ENCODE measurements at regions not wholly inside any gene's neighbourhood (a gene's known extent, or its start where the extent isn't known, plus 50 kb on each side); places are given as distances from the start of the nearest gene placed in this dataset.
"Not testable (repeated sequence)": the region's sequence is repeated elsewhere in the genome, so short reads cannot be mapped to it uniquely, and the experiment has no call there.

DNA sequence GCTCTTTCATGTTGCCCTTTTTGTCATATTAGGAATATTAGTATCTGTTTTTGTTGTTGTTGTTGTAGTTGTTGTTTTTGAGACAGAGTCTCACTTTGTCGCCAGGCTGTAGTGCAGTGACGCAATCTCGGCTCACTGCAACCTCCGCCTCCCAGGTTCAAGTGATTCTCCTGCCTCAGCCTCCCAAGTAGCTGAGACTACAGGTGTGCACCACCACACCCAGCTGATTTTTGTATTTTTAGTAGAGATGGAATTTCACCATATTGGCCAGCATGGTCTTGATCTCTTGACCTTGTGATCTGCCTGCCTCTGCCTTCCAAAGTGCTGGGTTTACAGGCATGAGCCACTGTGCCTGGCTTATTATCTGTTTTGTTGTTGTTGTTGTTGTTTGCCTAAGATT, 69.7 kb upstream of the CCN2 start:
- ATAC-seq; H3K27me3 ChIP-seq (ENCODE audit: control insufficient read depth in 1 of 2, insufficient read depth in 2 of 2, low read length in 2 of 2); H4K20me1 ChIP-seq (ENCODE audit: insufficient read depth, low read length); H2AFZ ChIP-seq (ENCODE audit: low read length); CTCF ChIA-PET (ENCODE audit: low intra/inter-chr PET ratio, low total read pairs); BruUV-seq (replicated peaks); FAIRE-seq; H3K36me3 ChIP-seq (replicated peaks in 1 of 2; ENCODE audit: control insufficient read depth in 1 of 2, insufficient read depth in 2 of 2, low read length in 2 of 2); H3K9me3 ChIP-seq (ENCODE audit: low read length); H3K4me3 ChIP-seq (replicated peaks in 1 of 3; ENCODE audit: insufficient read depth in 1 of 3, low read depth in 2 of 3, low read length in 3 of 3); DNase-seq (ENCODE audit: low spot score); H3K79me2 ChIP-seq (ENCODE audit: insufficient read depth, low read length); TF ChIP-seq NR2F6 (IDR thresholded peaks at IDR 0.05): not testable (repeated sequence)
- peak overlapping the region; percentile 31; the same call in 1 of the 2 replicates for H3K9ac ChIP-seq (ENCODE audit: insufficient read depth, low read depth, low read length)
- peak overlapping the region; percentile 56; the same call in 1 of the 2 replicates for H3K4me2 ChIP-seq (ENCODE audit: low read depth, low read length)
- H3K4me1 ChIP-seq (ENCODE audit: insufficient read depth, low read length), result peaks cover 49% of the 10 kb centered on the region
- H3K27ac ChIP-seq (ENCODE audit: extremely low read length, insufficient read depth, low read length), result peak overlapping the region; percentile 80
- in situ Hi-C loops (cut with HindIII; ENCODE audit: extremely low pct_ligation_motif_present, low pct_unique_long_range_greater_than_20kb) (loop anchor here (5.0 kb wide), 2 partner anchors 39 to 69 kb away; partner anchors contain the start of gene CCN2), intact Hi-C loops (cut with micrococcal nuclease; ENCODE audit: unreplicated experiment) (loop anchor here (5.0 kb wide), 2 partner anchors 84 to 141 kb away; no protein-coding TSS in a partner anchor)
- POLR2A ChIA-PET, result interaction anchor here (1.0 to 3.6 kb wide), 7 partner anchors 9 to 74 kb away, joined by 3 to 55 read pairs (median 8); partner anchors contain the start of gene CCN2
- over 99% methylated on average over 4 of the region's 4 CpGs for WGBS (ENCODE audit: low lambda C conversion rate)
- TF ChIP-seq RCOR2 (CRISPR knock-in tag; IDR thresholded peaks at IDR 0.05) (peak; percentile 55; the same call in 1 of the 2 replicates), ZMYM2 (CRISPR knock-in tag; IDR thresholded peaks at IDR 0.05) (0 out of 2 replicates have a peak, but pooled peaks have one; percentile 58), NR2F6 (CRISPR knock-in tag; IDR thresholded peaks at IDR 0.05) (peak; percentile 15; the same call in 1 of the 2 replicates), ADNP (CRISPR knock-in tag; IDR thresholded peaks at IDR 0.05) (0 out of 2 replicates have a peak, but pooled peaks have one; percentile 51), ZNF644 (CRISPR knock-in tag; IDR thresholded peaks at IDR 0.05; ENCODE audit: low read depth) (0 out of 2 replicates have a peak, but pooled peaks have one; percentile 7), ZNF816 (CRISPR knock-in tag; IDR thresholded peaks at IDR 0.05; ENCODE audit: borderline replicate concordance) (0 out of 2 replicates have a peak, but pooled peaks have one; percentile 33), CEBPB (IDR thresholded peaks at IDR 0.05; ENCODE audit: borderline replicate concordance, low read depth, low read length) (peak; percentile 16; the same call in 1 of the 2 replicates), POGZ (CRISPR knock-in tag; IDR thresholded peaks at IDR 0.05) (peak; percentile 39; the same call in 1 of the 2 replicates), SALL1 (CRISPR knock-in tag; IDR thresholded peaks at IDR 0.05) (peak; percentile 46), ZNF558 (CRISPR knock-in tag; IDR thresholded peaks at IDR 0.05; ENCODE audit: borderline replicate concordance) (0 out of 2 replicates have a peak, but pooled peaks have one; percentile 4)
- TF ChIP-seq, protein P1, sequence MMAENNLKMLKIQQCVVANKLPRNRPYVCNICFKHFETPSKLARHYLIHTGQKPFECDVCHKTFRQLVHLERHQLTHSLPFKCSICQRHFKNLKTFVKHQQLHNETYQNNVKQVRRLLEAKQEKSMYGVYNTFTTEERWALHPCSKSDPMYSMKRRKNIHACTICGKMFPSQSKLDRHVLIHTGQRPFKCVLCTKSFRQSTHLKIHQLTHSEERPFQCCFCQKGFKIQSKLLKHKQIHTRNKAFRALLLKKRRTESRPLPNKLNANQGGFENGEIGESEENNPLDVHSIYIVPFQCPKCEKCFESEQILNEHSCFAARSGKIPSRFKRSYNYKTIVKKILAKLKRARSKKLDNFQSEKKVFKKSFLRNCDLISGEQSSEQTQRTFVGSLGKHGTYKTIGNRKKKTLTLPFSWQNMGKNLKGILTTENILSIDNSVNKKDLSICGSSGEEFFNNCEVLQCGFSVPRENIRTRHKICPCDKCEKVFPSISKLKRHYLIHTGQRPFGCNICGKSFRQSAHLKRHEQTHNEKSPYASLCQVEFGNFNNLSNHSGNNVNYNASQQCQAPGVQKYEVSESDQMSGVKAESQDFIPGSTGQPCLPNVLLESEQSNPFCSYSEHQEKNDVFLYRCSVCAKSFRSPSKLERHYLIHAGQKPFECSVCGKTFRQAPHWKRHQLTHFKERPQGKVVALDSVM (CRISPR knock-in tag; IDR thresholded peaks at IDR 0.05), result peak; percentile 58; the same call in 1 of the 2 replicates
- TF ChIP-seq, protein P2, sequence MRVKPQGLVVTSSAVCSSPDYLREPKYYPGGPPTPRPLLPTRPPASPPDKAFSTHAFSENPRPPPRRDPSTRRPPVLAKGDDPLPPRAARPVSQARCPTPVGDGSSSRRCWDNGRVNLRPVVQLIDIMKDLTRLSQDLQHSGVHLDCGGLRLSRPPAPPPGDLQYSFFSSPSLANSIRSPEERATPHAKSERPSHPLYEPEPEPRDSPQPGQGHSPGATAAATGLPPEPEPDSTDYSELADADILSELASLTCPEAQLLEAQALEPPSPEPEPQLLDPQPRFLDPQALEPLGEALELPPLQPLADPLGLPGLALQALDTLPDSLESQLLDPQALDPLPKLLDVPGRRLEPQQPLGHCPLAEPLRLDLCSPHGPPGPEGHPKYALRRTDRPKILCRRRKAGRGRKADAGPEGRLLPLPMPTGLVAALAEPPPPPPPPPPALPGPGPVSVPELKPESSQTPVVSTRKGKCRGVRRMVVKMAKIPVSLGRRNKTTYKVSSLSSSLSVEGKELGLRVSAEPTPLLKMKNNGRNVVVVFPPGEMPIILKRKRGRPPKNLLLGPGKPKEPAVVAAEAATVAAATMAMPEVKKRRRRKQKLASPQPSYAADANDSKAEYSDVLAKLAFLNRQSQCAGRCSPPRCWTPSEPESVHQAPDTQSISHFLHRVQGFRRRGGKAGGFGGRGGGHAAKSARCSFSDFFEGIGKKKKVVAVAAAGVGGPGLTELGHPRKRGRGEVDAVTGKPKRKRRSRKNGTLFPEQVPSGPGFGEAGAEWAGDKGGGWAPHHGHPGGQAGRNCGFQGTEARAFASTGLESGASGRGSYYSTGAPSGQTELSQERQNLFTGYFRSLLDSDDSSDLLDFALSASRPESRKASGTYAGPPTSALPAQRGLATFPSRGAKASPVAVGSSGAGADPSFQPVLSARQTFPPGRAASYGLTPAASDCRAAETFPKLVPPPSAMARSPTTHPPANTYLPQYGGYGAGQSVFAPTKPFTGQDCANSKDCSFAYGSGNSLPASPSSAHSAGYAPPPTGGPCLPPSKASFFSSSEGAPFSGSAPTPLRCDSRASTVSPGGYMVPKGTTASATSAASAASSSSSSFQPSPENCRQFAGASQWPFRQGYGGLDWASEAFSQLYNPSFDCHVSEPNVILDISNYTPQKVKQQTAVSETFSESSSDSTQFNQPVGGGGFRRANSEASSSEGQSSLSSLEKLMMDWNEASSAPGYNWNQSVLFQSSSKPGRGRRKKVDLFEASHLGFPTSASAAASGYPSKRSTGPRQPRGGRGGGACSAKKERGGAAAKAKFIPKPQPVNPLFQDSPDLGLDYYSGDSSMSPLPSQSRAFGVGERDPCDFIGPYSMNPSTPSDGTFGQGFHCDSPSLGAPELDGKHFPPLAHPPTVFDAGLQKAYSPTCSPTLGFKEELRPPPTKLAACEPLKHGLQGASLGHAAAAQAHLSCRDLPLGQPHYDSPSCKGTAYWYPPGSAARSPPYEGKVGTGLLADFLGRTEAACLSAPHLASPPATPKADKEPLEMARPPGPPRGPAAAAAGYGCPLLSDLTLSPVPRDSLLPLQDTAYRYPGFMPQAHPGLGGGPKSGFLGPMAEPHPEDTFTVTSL (CRISPR knock-in tag; IDR thresholded peaks at IDR 0.05; ENCODE audit: borderline replicate concordance), result 0 out of 2 replicates have a peak, but pooled peaks have one; percentile 33
- TF ChIP-seq, protein P3, sequence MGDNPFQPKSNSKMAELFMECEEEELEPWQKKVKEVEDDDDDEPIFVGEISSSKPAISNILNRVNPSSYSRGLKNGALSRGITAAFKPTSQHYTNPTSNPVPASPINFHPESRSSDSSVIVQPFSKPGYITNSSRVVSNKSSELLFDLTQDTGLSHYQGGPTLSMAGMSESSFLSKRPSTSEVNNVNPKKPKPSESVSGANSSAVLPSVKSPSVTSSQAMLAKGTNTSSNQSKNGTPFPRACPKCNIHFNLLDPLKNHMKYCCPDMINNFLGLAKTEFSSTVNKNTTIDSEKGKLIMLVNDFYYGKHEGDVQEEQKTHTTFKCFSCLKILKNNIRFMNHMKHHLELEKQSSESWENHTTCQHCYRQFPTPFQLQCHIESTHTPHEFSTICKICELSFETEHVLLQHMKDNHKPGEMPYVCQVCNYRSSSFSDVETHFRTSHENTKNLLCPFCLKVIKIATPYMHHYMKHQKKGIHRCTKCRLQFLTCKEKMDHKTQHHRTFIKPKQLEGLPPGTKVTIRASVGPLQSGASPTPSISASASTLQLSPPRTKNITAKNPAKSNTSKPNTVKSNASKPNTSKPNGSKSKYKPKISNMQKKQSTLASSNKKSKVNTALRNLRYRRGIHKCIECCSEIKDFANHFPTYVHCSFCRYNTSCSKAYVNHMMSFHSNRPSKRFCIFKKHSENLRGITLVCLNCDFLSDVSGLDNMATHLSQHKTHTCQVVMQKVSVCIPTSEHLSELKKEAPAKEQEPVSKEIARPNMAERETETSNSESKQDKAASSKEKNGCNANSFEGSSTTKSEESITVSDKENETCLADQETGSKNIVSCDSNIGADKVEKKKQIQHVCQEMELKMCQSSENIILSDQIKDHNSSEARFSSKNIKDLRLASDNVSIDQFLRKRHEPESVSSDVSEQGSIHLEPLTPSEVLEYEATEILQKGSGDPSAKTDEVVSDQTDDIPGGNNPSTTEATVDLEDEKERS (CRISPR knock-in tag; IDR thresholded peaks at IDR 0.05), result 0 out of 2 replicates have a peak, but pooled peaks have one; percentile 11

All from HepG2 (cell line).